ENCODE measurements at regions not wholly inside any gene's neighbourhood (a gene's known extent, or its start where the extent isn't known, plus 50 kb on each side); places are given as distances from the start of the nearest gene placed in this dataset.
A peak's percentile ranks its signal among the peaks of the same experiment; 100 is the strongest.

DNA sequence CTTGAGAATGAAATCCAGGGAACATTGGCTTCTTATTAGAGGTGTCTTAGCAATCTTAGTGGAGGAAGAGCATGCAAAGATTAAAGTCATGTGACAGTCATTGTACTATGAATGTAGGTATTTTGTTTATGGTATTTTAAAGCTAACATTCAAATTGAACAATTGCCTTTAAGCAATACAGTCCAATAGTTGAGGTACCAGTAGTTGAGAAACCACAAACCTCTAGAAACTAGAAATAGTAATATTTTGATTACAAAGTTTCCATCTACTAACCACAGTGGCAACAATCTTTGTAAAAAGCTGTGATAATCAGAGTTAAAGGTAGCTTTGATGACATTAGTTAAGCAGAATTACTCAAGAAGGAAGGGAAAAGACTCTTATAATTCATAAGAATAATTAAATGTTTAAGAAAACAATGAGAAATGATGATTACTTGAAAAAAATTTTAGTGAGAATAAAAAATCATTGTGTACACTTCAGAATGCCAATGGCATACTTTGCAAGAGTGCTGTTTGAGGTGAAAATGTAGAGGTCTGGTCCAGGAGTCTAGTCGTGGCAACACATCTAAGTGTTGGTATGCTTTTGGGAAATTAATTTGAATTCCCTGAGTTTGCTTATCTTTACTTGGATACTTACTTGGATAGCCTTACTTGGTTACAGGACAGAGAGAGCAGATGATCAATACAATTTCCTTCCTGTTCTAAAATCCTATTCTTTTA lies 104.9 kb upstream of the PTGFR start:
- Histone ChIP-seq H3K27me3 (ENCODE audit: control insufficient read depth in 3 of 3, insufficient read depth in 3 of 3, low read length in 2 of 3) (no peaks in the 10 kb centered on the region), H3K9me3 (ENCODE audit: control insufficient read depth in 4 of 4, insufficient read depth in 3 of 4, low read length in 3 of 4) (no peaks in the 10 kb centered on the region), H3K27ac (ENCODE audit: low read depth in 1 of 2, low read length in 1 of 2) (no peak overlapping the region), H3K4me1 (ENCODE audit: control insufficient read depth in 5 of 5, insufficient read depth in 5 of 5, low read length in 5 of 5) (no peaks in the 10 kb centered on the region), H3K4me3 (no peak overlapping the region), H3K36me3 (ENCODE audit: control insufficient read depth in 4 of 4, insufficient read depth in 4 of 4, low read length in 4 of 4) (no peaks in the 10 kb centered on the region), H3K9ac (ENCODE audit: insufficient read depth in 1 of 2, low read length in 2 of 2) (no peak overlapping the region)
- WGBS, 2 donors: 57 to 66% methylated on average over 1 of the region's 1 CpG
- TF ChIP-seq, protein P1, sequence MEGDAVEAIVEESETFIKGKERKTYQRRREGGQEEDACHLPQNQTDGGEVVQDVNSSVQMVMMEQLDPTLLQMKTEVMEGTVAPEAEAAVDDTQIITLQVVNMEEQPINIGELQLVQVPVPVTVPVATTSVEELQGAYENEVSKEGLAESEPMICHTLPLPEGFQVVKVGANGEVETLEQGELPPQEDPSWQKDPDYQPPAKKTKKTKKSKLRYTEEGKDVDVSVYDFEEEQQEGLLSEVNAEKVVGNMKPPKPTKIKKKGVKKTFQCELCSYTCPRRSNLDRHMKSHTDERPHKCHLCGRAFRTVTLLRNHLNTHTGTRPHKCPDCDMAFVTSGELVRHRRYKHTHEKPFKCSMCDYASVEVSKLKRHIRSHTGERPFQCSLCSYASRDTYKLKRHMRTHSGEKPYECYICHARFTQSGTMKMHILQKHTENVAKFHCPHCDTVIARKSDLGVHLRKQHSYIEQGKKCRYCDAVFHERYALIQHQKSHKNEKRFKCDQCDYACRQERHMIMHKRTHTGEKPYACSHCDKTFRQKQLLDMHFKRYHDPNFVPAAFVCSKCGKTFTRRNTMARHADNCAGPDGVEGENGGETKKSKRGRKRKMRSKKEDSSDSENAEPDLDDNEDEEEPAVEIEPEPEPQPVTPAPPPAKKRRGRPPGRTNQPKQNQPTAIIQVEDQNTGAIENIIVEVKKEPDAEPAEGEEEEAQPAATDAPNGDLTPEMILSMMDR (IDR thresholded peaks at IDR 0.05; ENCODE audit: control extremely low read depth, extremely low read depth): no peak
- ATAC-seq (ENCODE audit: insufficient read depth, low FRiP score): no peak
- no peak for DNase-seq

DNA sequence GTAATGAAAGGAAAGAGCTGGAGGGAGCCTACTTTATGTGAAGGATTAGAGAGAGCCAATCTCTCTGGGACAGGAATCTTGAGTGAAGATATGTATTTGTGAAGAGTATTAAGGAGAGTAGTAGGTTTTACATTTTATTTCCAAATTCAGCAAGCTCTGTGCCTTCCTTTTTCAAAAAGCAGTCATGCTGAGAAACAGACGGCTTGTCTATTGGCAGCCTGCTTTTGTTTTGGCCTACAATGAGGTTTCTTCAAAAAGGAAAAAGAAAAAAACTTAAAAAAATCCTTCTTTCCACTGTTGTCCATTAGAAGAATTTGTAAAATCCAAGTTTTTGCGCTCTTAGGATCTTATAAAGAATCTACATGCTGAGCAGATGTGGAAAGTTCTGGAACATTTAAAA lies 103.6 kb upstream of the PTGFR start:
- Histone ChIP-seq H3K36me3 (ENCODE audit: control insufficient read depth in 4 of 4, insufficient read depth in 4 of 4, low read length in 4 of 4) (no peaks in the 10 kb centered on the region), H3K4me3 (no peak overlapping the region), H3K9me3 (ENCODE audit: control insufficient read depth in 4 of 4, insufficient read depth in 3 of 4, low read length in 3 of 4) (no peaks in the 10 kb centered on the region), H3K9ac (ENCODE audit: insufficient read depth in 1 of 2, low read length in 2 of 2) (no peak overlapping the region), H3K27me3 (ENCODE audit: control insufficient read depth in 3 of 3, insufficient read depth in 3 of 3, low read length in 2 of 3) (no peaks in the 10 kb centered on the region), H3K27ac (ENCODE audit: low read depth in 1 of 2, low read length in 1 of 2) (no peak overlapping the region), H3K4me1 (ENCODE audit: control insufficient read depth in 5 of 5, insufficient read depth in 5 of 5, low read length in 5 of 5) (no peaks in the 10 kb centered on the region)
- ATAC-seq (ENCODE audit: insufficient read depth, low FRiP score) (no peak), DNase-seq (no peak)
- TF ChIP-seq, protein P1 (IDR thresholded peaks at IDR 0.05; ENCODE audit: control extremely low read depth, extremely low read depth): no peak
- WGBS, 2 donors: 77 to 78% methylated on average over 2 of the region's 2 CpGs

GRCh38 chr1:78387871-78388270 lies 102.9 kb upstream of the PTGFR start:
- Histone ChIP-seq H3K27me3 (ENCODE audit: control insufficient read depth in 3 of 3, insufficient read depth in 3 of 3, low read length in 2 of 3) (no peaks in the 10 kb centered on the region), H3K27ac (ENCODE audit: low read depth in 1 of 2, low read length in 1 of 2) (no peak overlapping the region), H3K9me3 (ENCODE audit: control insufficient read depth in 4 of 4, insufficient read depth in 3 of 4, low read length in 3 of 4) (no peaks in the 10 kb centered on the region), H3K36me3 (ENCODE audit: control insufficient read depth in 4 of 4, insufficient read depth in 4 of 4, low read length in 4 of 4) (no peaks in the 10 kb centered on the region), H3K9ac (ENCODE audit: insufficient read depth in 1 of 2, low read length in 2 of 2) (no peak overlapping the region), H3K4me1 (ENCODE audit: control insufficient read depth in 5 of 5, insufficient read depth in 5 of 5, low read length in 5 of 5) (no peaks in the 10 kb centered on the region), H3K4me3 (no peak overlapping the region)
- DNase-seq (peak in 1 of 3 donors; percentile 14), ATAC-seq (ENCODE audit: insufficient read depth, low FRiP score) (no peak)
- TF ChIP-seq, protein P1 (IDR thresholded peaks at IDR 0.05; ENCODE audit: control extremely low read depth, extremely low read depth): no peak
- WGBS, 2 donors: 43 to 73% methylated on average over 1 of the region's 1 CpG

GRCh38 chr1:78388275-78388674 lies 102.5 kb upstream of the PTGFR start:
- TF ChIP-seq, protein P1 (IDR thresholded peaks at IDR 0.05; ENCODE audit: control extremely low read depth, extremely low read depth): no peak
- Histone ChIP-seq H3K9me3 (ENCODE audit: control insufficient read depth in 4 of 4, insufficient read depth in 3 of 4, low read length in 3 of 4) (no peaks in the 10 kb centered on the region), H3K4me3 (no peak overlapping the region), H3K4me1 (ENCODE audit: control insufficient read depth in 5 of 5, insufficient read depth in 5 of 5, low read length in 5 of 5) (no peaks in the 10 kb centered on the region), H3K27ac (ENCODE audit: low read depth in 1 of 2, low read length in 1 of 2) (no peak overlapping the region), H3K36me3 (ENCODE audit: control insufficient read depth in 4 of 4, insufficient read depth in 4 of 4, low read length in 4 of 4) (no peaks in the 10 kb centered on the region), H3K27me3 (ENCODE audit: control insufficient read depth in 3 of 3, insufficient read depth in 3 of 3, low read length in 2 of 3) (no peaks in the 10 kb centered on the region), H3K9ac (ENCODE audit: insufficient read depth in 1 of 2, low read length in 2 of 2) (no peak overlapping the region)
- ATAC-seq (ENCODE audit: insufficient read depth, low FRiP score) (no peak), DNase-seq (no peak)
